Duodenal mucosa (tissue), 2 donors: ENCODE measurements at regions not wholly inside any gene's neighbourhood (a gene's known extent, or its start where the extent isn't known, plus 50 kb on each side); places are given as distances from the start of the nearest gene placed in this dataset.

Source experiments
- H3K27ac ChIP-seq: one replicate; pipeline ENCODE4 v1.7.0; 2013; ENCODE audit warnings: low read depth, low read length
- H3K27me3 ChIP-seq, 2 donors: one replicate each; pipeline ENCODE4 v1.7.0; 2013; ENCODE audit warnings: low read length in 2 of 2, control low read depth in 1 of 2; ENCODE audit not compliant: insufficient read depth in 2 of 2, control insufficient read depth in 1 of 2
- H3K36me3 ChIP-seq, 2 donors: one replicate each; pipeline ENCODE4 v1.7.0; 2013; ENCODE audit warnings: low read length in 2 of 2, control low read depth in 1 of 2; ENCODE audit not compliant: insufficient read depth in 2 of 2, control insufficient read depth in 1 of 2
- H3K4me1 ChIP-seq, 2 donors: one replicate each; pipeline ENCODE4 v1.7.0; 2013; ENCODE audit warnings: low read length in 2 of 2, control low read depth in 1 of 2; ENCODE audit not compliant: insufficient read depth in 2 of 2, control insufficient read depth in 1 of 2
- H3K4me3 ChIP-seq, 2 donors: one replicate each; pipeline ENCODE4 v1.7.0; 2013; ENCODE audit warnings: low read length in 2 of 2, low read depth in 1 of 2
- H3K9ac ChIP-seq, 2 donors: one replicate each; pipeline ENCODE4 v1.7.0; 2013; ENCODE audit warnings: low read length in 2 of 2, low read depth in 1 of 2
- H3K9me3 ChIP-seq, 2 donors: one replicate each; pipeline ENCODE4 v1.7.0; 2013; ENCODE audit warnings: low read length in 2 of 2, control low read depth in 1 of 2; ENCODE audit not compliant: control insufficient read depth in 1 of 2

GRCh38 chr1:221457685-221458446 lies 284.0 kb downstream of the DUSP10 start:
- Histone ChIP-seq H3K9ac (no peak overlapping the region), H3K4me3 (no peak overlapping the region), H3K9me3 (no peaks in the 10 kb centered on the region), H3K27ac (no peak overlapping the region), H3K36me3 (no peaks in the 10 kb centered on the region), H3K27me3 (no peaks in the 10 kb centered on the region), H3K4me1 (no peaks in the 10 kb centered on the region)

- no peak overlapping the region for H3K4me3 ChIP-seq
Measured at GRCh38 chr1:221458447-221459156, 283.3 kb downstream of the DUSP10 start.

DNA sequence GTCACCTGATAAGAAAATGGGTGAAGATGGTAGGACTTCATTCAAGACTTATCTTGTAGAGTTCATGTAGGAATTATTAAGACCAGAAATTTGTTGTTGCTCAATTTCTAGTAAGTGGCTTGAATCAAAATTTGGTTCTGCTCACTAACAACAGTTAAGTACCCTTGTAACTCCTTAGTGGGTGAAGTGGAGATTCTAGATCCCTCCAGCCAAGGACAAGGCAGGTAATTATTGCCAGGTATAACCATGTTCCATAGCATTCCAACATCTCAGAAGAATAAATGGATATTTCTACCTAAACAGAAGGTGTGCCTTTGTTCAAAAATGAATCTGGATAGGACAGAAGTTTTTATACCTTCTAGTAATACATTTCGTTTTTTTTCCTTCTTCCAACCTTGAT lies 282.3 kb downstream of the DUSP10 start:
- H3K4me3 ChIP-seq = no peak overlapping the region
- H3K27ac ChIP-seq = no peak overlapping the region
- no peaks in the 10 kb centered on the region for H3K4me1 ChIP-seq

More at GRCh38 chr1:221458447-221459156, 283.3 kb downstream of the DUSP10 start:
- H3K9ac ChIP-seq = no peak overlapping the region
- no peaks in the 10 kb centered on the region for H3K9me3 ChIP-seq
- H3K27me3 ChIP-seq = no peaks in the 10 kb centered on the region
- H3K36me3 ChIP-seq = no peaks in the 10 kb centered on the region
- no peak overlapping the region for H3K27ac ChIP-seq
- H3K4me1 ChIP-seq = no peaks in the 10 kb centered on the region

DNA sequence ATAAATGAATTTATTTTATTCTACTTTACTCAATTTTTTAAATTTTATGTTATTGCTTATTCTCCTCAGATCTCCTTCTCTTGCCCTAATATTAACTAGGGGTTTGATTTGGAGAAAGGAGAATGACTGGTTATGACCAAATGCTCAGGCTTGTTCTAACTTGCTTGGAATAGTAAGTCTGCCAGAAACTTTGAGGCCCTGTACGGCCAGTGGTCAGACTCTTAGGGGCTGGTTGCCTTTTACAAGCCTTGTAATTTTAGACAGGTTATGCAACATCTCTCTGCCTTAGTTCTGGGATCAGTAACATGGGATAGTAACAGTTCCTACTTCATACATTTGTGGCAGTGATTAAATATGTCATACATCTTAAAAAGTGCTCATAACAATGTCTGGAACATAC lies 279.5 kb downstream of the DUSP10 start:
- Histone ChIP-seq H3K4me3 (no peak overlapping the region), H3K27ac (no peak overlapping the region), H3K4me1 (no peaks in the 10 kb centered on the region), H3K9me3 (no peaks in the 10 kb centered on the region), H3K36me3 (no peaks in the 10 kb centered on the region), H3K27me3 (no peaks in the 10 kb centered on the region), H3K9ac (no peak overlapping the region)

More for the DNA sequence above, 282.3 kb downstream of the DUSP10 start:
- H3K9ac ChIP-seq = no peak overlapping the region
- no peaks in the 10 kb centered on the region for H3K9me3 ChIP-seq
- H3K27me3 ChIP-seq = no peaks in the 10 kb centered on the region
- H3K36me3 ChIP-seq = no peaks in the 10 kb centered on the region

GRCh38 chr1:221468546-221468945 lies 273.3 kb downstream of the DUSP10 start:
- H3K36me3 ChIP-seq = no peaks in the 10 kb centered on the region

GRCh38 chr1:221469476-221469875 lies 272.4 kb downstream of the DUSP10 start:
- Histone ChIP-seq H3K4me1 (no peaks in the 10 kb centered on the region), H3K9me3 (no peaks in the 10 kb centered on the region), H3K27ac (no peak overlapping the region), H3K36me3 (no peaks in the 10 kb centered on the region), H3K4me3 (no peak overlapping the region), H3K27me3 (no peaks in the 10 kb centered on the region), H3K9ac (no peak overlapping the region)

More at GRCh38 chr1:221468546-221468945, 273.3 kb downstream of the DUSP10 start:
- no peak overlapping the region for H3K4me3 ChIP-seq
- H3K4me1 ChIP-seq = no peaks in the 10 kb centered on the region
- no peaks in the 10 kb centered on the region for H3K9me3 ChIP-seq
- H3K9ac ChIP-seq = no peak overlapping the region
- H3K27ac ChIP-seq = no peak overlapping the region
- H3K27me3 ChIP-seq = no peaks in the 10 kb centered on the region

DNA sequence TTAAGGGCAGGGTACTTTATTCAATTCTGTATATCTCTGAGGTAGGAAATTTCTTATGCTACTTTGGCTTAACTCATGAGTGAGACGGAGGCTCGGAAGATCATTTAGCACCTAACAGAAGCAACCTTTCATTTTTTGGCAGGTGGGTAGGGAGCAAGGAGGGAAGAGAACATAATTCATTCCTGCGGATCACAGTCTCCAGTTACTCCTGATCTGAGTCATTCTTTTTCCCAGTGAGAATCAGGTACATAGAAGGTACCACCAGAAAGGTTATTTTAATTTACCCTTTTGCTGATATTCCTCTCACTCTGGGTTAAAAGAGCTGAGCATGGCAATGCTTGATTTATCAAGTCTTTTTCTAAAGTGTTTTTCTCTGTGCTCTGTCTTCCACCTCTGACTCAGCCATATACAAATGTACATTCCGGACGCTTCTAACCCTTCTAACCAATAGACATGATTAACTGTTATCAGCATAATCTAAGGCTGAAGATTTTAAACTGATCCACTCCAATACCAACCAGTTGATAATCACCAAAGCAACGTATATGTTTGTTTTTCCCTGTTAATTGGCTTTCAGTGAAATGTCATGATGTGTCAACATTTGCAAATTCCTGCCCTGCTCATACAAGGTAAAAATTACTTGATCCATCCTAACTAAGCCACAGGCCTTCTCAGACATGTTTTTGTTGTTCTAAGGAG lies 271.7 kb downstream of the DUSP10 start:
- H3K36me3 ChIP-seq = no peaks in the 10 kb centered on the region
- H3K27ac ChIP-seq = no peak overlapping the region
- no peak overlapping the region for H3K9ac ChIP-seq

DNA sequence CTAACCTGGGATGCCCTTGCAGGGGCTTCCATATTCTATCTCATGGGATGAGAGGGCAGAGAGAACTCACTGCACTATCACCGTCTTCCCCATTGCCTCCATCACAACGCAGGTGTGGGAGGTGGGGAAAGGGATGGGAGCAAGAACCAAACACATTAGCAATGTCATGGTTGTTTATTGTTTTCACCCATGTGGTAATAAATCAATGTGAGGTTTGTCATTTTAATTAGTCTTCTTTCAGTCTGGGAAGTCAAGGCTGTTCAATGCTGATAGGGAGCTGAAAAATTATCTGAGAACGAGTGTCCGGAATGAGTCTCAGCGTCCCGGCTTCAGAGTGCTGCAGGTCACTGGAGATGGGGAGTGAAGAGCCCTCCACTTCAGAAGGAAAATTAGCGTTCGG lies 268.5 kb downstream of the DUSP10 start:
- Histone ChIP-seq H3K27me3 (no peaks in the 10 kb centered on the region), H3K9ac (no peak overlapping the region), H3K4me1 (no peaks in the 10 kb centered on the region), H3K36me3 (no peaks in the 10 kb centered on the region), H3K27ac (no peak overlapping the region), H3K4me3 (no peak overlapping the region), H3K9me3 (no peaks in the 10 kb centered on the region)

More for the DNA sequence above, 271.7 kb downstream of the DUSP10 start:
- H3K4me1 ChIP-seq = no peaks in the 10 kb centered on the region
- no peaks in the 10 kb centered on the region for H3K27me3 ChIP-seq
- H3K9me3 ChIP-seq = no peaks in the 10 kb centered on the region
- no peak overlapping the region for H3K4me3 ChIP-seq

DNA sequence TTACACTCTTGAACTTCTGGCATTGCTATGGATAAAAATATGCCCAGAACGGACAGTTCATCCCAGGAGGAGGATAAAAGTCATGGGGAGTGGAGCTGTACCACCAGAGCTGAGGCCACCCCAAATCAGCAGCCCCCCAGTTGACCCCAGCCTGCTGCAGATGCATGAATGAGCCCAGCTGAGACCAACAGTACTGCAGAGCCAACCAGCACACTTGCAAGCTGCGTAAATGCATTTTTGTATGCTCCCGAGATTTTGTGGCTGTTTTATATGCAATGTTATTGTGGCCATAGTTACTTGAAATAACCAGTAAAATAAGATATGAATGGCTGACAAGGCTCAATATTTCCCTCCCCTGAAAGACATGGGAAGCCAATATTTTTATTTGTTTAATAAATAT lies 264.6 kb downstream of the DUSP10 start:
- Histone ChIP-seq H3K27me3 (no peaks in the 10 kb centered on the region), H3K4me3 (no peak overlapping the region), H3K27ac (no peak overlapping the region), H3K9ac (no peak overlapping the region), H3K36me3 (no peaks in the 10 kb centered on the region), H3K4me1 (no peaks in the 10 kb centered on the region), H3K9me3 (no peaks in the 10 kb centered on the region)
